ENCODE measurements at regions not wholly inside any gene's neighbourhood (a gene's known extent, or its start where the extent isn't known, plus 50 kb on each side); places are given as distances from the start of the nearest gene placed in this dataset.

GRCh38 chr2:67338601-67339233 lies 58.4 kb upstream of the ETAA1 start:
- Mint-ChIP-seq H3K27ac (no peak overlapping the region), H3K4me3 (no peak overlapping the region), H3K9me3 (no peaks in the 10 kb centered on the region), H3K4me1 (no peaks in the 10 kb centered on the region), H3K27me3 (no peaks in the 10 kb centered on the region), H3K36me3 (ENCODE audit: low read depth) (no peaks in the 10 kb centered on the region)
- DNase-seq, result no peak
- ChIA-PET CTCF (no interaction called here), POLR2A (no interaction called here)

GRCh38 chr2:67339234-67339885 lies 57.8 kb upstream of the ETAA1 start:
- CTCF ChIA-PET, result no interaction called here
- no peaks in the 10 kb centered on the region for H3K36me3 Mint-ChIP-seq (ENCODE audit: low read depth)

GRCh38 chr2:67340133-67341011 lies 56.8 kb upstream of the ETAA1 start:
- Mint-ChIP-seq H3K4me1 (no peaks in the 10 kb centered on the region), H3K27me3 (no peaks in the 10 kb centered on the region), H3K9me3 (no peaks in the 10 kb centered on the region), H3K27ac (no peak overlapping the region), H3K4me3 (no peak overlapping the region), H3K36me3 (ENCODE audit: low read depth) (no peaks in the 10 kb centered on the region)
- ChIA-PET CTCF (no interaction called here), POLR2A (no interaction called here)
- no peak for DNase-seq

More at GRCh38 chr2:67339234-67339885, 57.8 kb upstream of the ETAA1 start:
- H3K27me3 Mint-ChIP-seq, result no peaks in the 10 kb centered on the region
- H3K27ac Mint-ChIP-seq, result no peak overlapping the region
- no peak overlapping the region for H3K4me3 Mint-ChIP-seq
- no peak for DNase-seq
- no peaks in the 10 kb centered on the region for H3K4me1 Mint-ChIP-seq
- no peaks in the 10 kb centered on the region for H3K9me3 Mint-ChIP-seq
- POLR2A ChIA-PET, result no interaction called here

GRCh38 chr2:67341012-67341318 lies 56.2 kb upstream of the ETAA1 start:
- H3K4me3 Mint-ChIP-seq, result no peak overlapping the region
- H3K4me1 Mint-ChIP-seq, result no peaks in the 10 kb centered on the region
- POLR2A ChIA-PET, result no interaction called here
- CTCF ChIA-PET, result no interaction called here
- no peak overlapping the region for H3K27ac Mint-ChIP-seq
- no peak for DNase-seq
- H3K9me3 Mint-ChIP-seq, result no peaks in the 10 kb centered on the region
- H3K27me3 Mint-ChIP-seq, result no peaks in the 10 kb centered on the region
- H3K36me3 Mint-ChIP-seq (ENCODE audit: low read depth), result no peaks in the 10 kb centered on the region

GRCh38 chr2:67341336-67341735 lies 55.8 kb upstream of the ETAA1 start:
- no peaks in the 10 kb centered on the region for H3K27me3 Mint-ChIP-seq
- H3K4me1 Mint-ChIP-seq, result no peaks in the 10 kb centered on the region
- no peak overlapping the region for H3K27ac Mint-ChIP-seq
- H3K36me3 Mint-ChIP-seq (ENCODE audit: low read depth), result no peaks in the 10 kb centered on the region
- no peak for DNase-seq
- ChIA-PET CTCF (no interaction called here), POLR2A (no interaction called here)
- no peaks in the 10 kb centered on the region for H3K9me3 Mint-ChIP-seq
- no peak overlapping the region for H3K4me3 Mint-ChIP-seq

- Mint-ChIP-seq H3K27me3 (no peaks in the 10 kb centered on the region), H3K36me3 (ENCODE audit: low read depth) (no peaks in the 10 kb centered on the region), H3K27ac (no peak overlapping the region), H3K9me3 (no peaks in the 10 kb centered on the region), H3K4me3 (no peak overlapping the region), H3K4me1 (no peaks in the 10 kb centered on the region)
- CTCF ChIA-PET, result no interaction called here
- DNase-seq, result no peak
- POLR2A ChIA-PET, result no interaction called here
Measured at GRCh38 chr2:67342394-67342793, 54.7 kb upstream of the ETAA1 start.

- H3K36me3 Mint-ChIP-seq (ENCODE audit: low read depth), result no peaks in the 10 kb centered on the region
- ChIA-PET POLR2A (no interaction called here), CTCF (no interaction called here)
- no peak overlapping the region for H3K27ac Mint-ChIP-seq
- no peaks in the 10 kb centered on the region for H3K4me1 Mint-ChIP-seq
- no peaks in the 10 kb centered on the region for H3K27me3 Mint-ChIP-seq
- peaks cover 5% of the 10 kb centered on the region for H3K9me3 Mint-ChIP-seq
- DNase-seq, result no peak
- H3K4me3 Mint-ChIP-seq, result no peak overlapping the region
Measured at GRCh38 chr2:67346718-67347407, 50.3 kb upstream of the ETAA1 start.
